IPS-20b (cell line): ENCODE measurements at regions not wholly inside any gene's neighbourhood (a gene's known extent, or its start where the extent isn't known, plus 50 kb on each side); places are given as distances from the start of the nearest gene placed in this dataset.

Experiments used
- H3K27ac ChIP-seq: one replicate; pipeline ENCODE4 v1.5.1; 2013; ENCODE audit warnings: low read length
- H3K27me3 ChIP-seq: 2 replicates; pipeline ENCODE4 v1.6.1; 2013; ENCODE audit warnings: mild to moderate bottlenecking, low read length, inconsistent platforms; ENCODE audit not compliant: insufficient read depth
- H3K36me3 ChIP-seq: 2 replicates; pipeline ENCODE4 v1.6.1; 2013; ENCODE audit warnings: low read depth, mild to moderate bottlenecking, inconsistent platforms, low read length, moderate library complexity; ENCODE audit not compliant: insufficient read depth
- H3K4me1 ChIP-seq: 2 replicates; pipeline ENCODE4 v1.6.1; 2013; ENCODE audit warnings: mild to moderate bottlenecking, control low read depth, inconsistent platforms, low read length, moderate library complexity; ENCODE audit not compliant: insufficient read depth
- H3K4me3 ChIP-seq: 2 replicates; pipeline ENCODE4 v1.5.1; 2013; ENCODE audit warnings: mild to moderate bottlenecking, low read length, inconsistent platforms
- H3K9ac ChIP-seq: 2 replicates; pipeline ENCODE4 v1.6.1; 2013; ENCODE audit warnings: low read depth, mild to moderate bottlenecking, inconsistent platforms, low read length, moderate library complexity
- H3K9me3 ChIP-seq: 2 replicates; pipeline ENCODE4 v1.6.1; 2013; ENCODE audit warnings: mild to moderate bottlenecking, low read depth, low read length, inconsistent platforms; ENCODE audit not compliant: insufficient read depth

DNA sequence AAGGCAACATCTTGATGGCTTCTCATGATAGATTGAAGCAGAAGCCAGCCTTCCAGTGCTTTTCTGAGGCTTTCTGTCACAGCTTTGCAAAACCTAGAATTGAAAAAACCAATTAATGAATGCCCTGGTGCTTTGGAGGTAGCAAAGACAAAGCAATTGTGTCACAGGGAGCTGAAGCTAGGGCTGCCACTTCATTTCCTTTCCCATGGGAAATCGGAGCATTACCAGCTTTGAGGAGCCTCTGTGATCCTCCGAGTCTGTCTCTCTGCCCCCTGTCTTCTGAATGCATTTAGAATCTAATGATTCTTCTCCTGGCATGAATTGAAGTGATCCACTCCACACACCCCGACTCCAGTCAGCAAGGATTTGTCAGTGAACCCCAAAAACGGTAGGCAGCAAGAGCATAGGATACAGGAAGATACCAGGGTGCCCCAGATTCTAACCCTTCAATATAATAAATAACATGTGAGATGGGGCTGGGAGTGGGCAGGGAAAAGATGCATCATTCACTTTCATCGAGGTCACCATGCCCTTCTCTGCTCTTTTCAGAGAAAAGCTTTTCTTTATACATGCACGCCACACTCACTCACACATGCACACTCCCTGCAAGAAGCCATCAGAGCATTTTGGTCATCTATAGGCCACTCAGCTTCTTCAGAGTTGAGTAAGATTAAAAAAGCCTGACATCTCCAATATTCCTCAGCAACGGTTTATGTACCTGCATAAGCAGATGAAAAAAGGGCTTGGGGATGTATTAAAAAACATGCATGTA lies 247.7 kb upstream of the ZNF462 start:
- Histone ChIP-seq H3K27me3 (peaks cover 9% of the 10 kb centered on the region; the same call in 1 of the 2 replicates), H3K27ac (no peak overlapping the region), H3K9me3 (no peaks in the 10 kb centered on the region), H3K4me3 (no peak overlapping the region), H3K9ac (no peak overlapping the region), H3K36me3 (no peaks in the 10 kb centered on the region), H3K4me1 (peaks cover 7% of the 10 kb centered on the region; the same call in 1 of the 2 replicates)

DNA sequence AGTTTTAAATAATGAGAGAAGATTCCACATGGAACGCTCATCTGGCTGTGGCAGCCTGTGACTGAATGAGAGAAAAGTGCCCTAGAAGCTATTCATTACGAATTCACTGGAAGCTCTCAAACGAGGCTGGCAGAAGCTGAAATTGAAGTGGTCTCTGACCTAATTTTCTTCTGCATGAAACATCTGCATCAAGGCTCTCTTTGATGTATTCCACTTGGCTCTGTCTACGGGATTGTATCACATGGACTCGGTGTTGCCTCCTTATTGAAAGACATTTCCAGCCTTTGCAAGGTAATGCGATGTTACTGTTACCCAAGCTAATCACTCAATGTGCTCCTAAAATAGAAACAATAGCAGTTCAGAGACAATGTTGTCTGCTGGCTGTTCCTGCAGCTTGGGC lies 246.9 kb upstream of the ZNF462 start:
- H3K9ac ChIP-seq: no peak overlapping the region
- no peaks in the 10 kb centered on the region for H3K36me3 ChIP-seq
- H3K27ac ChIP-seq: no peak overlapping the region

DNA sequence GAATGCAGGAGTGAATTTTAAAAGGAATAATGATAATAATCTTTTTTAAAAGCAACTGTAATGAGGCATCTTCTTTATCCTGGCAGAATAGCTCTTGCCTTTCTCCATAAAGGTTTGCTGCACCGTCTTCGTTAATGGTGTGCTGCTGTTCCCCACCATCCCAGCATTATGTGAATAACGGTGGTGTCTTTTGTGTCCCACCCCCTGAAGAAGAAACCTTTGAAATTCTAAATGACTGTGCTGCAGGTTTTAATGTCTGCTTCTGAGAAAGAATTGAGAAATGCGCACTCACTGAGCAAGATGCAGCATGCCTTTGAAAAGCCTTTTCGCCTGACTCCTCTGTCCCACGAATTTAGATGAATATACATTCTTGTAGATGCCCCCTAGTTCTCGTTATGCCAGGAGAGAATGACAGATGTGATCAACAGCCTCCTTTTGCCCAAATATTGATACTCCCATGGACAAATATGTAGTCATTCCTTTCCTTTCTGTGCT lies 246.1 kb upstream of the ZNF462 start:
- Histone ChIP-seq H3K36me3 (no peaks in the 10 kb centered on the region), H3K9me3 (no peaks in the 10 kb centered on the region), H3K27ac (no peak overlapping the region), H3K9ac (no peak overlapping the region), H3K4me3 (no peak overlapping the region), H3K27me3 (peaks cover 17% of the 10 kb centered on the region; the same call in 1 of the 2 replicates), H3K4me1 (peaks cover 14% of the 10 kb centered on the region; the same call in 1 of the 2 replicates)

More for the DNA sequence above, 246.9 kb upstream of the ZNF462 start:
- Histone ChIP-seq H3K4me3 (no peak overlapping the region), H3K9me3 (no peaks in the 10 kb centered on the region), H3K27me3 (peaks cover 16% of the 10 kb centered on the region; the same call in 1 of the 2 replicates), H3K4me1 (peaks cover 14% of the 10 kb centered on the region; the same call in 1 of the 2 replicates)

DNA sequence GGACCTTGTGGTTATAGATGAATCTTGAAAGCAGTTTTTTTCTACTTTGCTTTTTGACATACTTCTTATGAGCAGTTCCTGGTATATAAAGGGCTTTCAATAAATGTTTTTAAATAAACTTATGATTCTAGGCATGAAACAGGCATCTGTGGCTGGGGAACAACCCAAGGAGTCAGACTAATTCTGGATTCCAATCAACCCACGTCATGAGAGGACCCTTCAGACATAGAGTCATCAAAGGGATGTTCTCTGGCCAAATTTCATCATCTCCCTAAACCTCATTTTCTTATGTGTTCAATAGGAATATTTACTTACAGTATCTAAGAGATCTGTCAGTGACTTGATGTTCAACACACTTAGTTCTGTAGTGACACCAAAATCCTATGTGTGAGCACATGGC lies 243.8 kb upstream of the ZNF462 start:
- Histone ChIP-seq H3K9ac (no peak overlapping the region), H3K36me3 (no peaks in the 10 kb centered on the region), H3K27ac (no peak overlapping the region), H3K9me3 (no peaks in the 10 kb centered on the region), H3K4me1 (peaks cover 14% of the 10 kb centered on the region; the same call in 1 of the 2 replicates), H3K4me3 (no peak overlapping the region), H3K27me3 (peaks cover 27% of the 10 kb centered on the region; the same call in 1 of the 2 replicates)

GRCh38 chr9:106620081-106620480 lies 242.9 kb upstream of the ZNF462 start:
- Histone ChIP-seq H3K9me3 (no peaks in the 10 kb centered on the region), H3K4me1 (peaks cover 14% of the 10 kb centered on the region; the same call in 1 of the 2 replicates), H3K4me3 (no peak overlapping the region)

DNA sequence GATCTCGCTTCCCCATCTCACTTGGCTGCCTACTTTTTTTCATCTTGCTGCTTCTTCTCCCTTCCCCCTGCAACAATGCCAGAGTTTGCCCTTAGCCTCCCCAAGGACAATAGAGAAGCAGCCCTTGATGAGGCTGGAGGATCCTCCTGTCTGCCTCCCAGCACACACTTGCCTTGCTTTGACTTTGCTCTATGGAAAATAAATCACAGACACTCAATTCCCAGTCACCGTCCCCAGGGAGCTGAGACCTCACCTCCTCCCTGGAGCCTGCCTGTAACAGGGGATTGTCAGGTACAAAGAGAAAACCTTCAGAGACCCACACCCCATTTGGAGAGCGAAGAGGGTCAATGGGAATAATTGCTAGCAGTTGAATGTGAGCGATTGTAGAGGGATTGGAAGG lies 242.1 kb upstream of the ZNF462 start:
- no peaks in the 10 kb centered on the region for H3K36me3 ChIP-seq
- H3K4me1 ChIP-seq: peaks cover 14% of the 10 kb centered on the region; the same call in 1 of the 2 replicates
- no peak overlapping the region for H3K9ac ChIP-seq
- no peaks in the 10 kb centered on the region for H3K9me3 ChIP-seq
- no peak overlapping the region for H3K27ac ChIP-seq
- H3K27me3 ChIP-seq: peaks cover 27% of the 10 kb centered on the region; the same call in 1 of the 2 replicates
- no peak overlapping the region; the same call in 1 of the 2 replicates for H3K4me3 ChIP-seq

More at GRCh38 chr9:106620081-106620480, 242.9 kb upstream of the ZNF462 start:
- no peak overlapping the region for H3K27ac ChIP-seq
- H3K9ac ChIP-seq: no peak overlapping the region
- no peaks in the 10 kb centered on the region for H3K36me3 ChIP-seq
- peaks cover 27% of the 10 kb centered on the region; the same call in 1 of the 2 replicates for H3K27me3 ChIP-seq

GRCh38 chr9:106621313-106622163 lies 241.4 kb upstream of the ZNF462 start:
- Histone ChIP-seq H3K9me3 (no peaks in the 10 kb centered on the region), H3K36me3 (no peaks in the 10 kb centered on the region), H3K9ac (no peak overlapping the region), H3K4me3 (peak overlapping the region; percentile 39; the same call in 1 of the 2 replicates), H3K27ac (no peak overlapping the region), H3K4me1 (peaks cover 8% of the 10 kb centered on the region; the same call in 1 of the 2 replicates), H3K27me3 (peaks cover 27% of the 10 kb centered on the region; the same call in 1 of the 2 replicates)

- peaks cover 10% of the 10 kb centered on the region; the same call in 1 of the 2 replicates for H3K4me1 ChIP-seq
- peaks cover 27% of the 10 kb centered on the region; the same call in 1 of the 2 replicates for H3K27me3 ChIP-seq
- no peaks in the 10 kb centered on the region for H3K9me3 ChIP-seq
- H3K36me3 ChIP-seq: no peaks in the 10 kb centered on the region
- H3K4me3 ChIP-seq: peak overlapping the region; percentile 39; the same call in 1 of the 2 replicates
- no peak overlapping the region for H3K9ac ChIP-seq
- H3K27ac ChIP-seq: no peak overlapping the region
These were observed 240.8 kb upstream of the ZNF462 start for GRCh38 chr9:106622164-106622487.

GRCh38 chr9:106623558-106623957 lies 239.4 kb upstream of the ZNF462 start:
- Histone ChIP-seq H3K4me1 (peaks cover 10% of the 10 kb centered on the region; the same call in 1 of the 2 replicates), H3K9ac (no peak overlapping the region), H3K27me3 (peaks cover 27% of the 10 kb centered on the region; the same call in 1 of the 2 replicates), H3K4me3 (no peak overlapping the region), H3K27ac (no peak overlapping the region), H3K36me3 (no peaks in the 10 kb centered on the region), H3K9me3 (no peaks in the 10 kb centered on the region)

DNA sequence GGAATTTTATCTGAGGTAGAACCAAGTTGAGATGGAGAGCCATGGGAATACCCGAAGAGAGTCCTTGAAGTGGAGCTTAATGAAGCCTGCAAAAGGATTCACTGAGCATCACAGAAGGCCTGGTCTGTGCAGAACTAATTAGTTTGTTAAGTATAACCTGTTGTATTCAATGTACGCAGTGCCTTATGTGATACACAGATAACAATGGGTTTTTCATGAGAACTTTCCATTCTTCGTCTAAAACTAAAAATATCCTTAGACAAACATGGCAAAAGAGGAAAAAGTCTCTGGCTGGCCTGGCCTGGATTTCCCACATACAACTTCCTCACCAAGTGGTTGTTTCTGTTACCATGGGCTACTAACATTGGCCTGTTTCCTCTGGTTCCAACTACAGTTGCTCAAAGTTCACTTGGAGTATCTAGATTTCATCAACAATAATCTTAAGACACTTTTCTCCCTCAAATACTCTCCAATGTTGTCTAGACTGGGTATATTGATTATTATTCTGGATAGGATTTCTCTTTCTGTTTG lies 237.6 kb upstream of the ZNF462 start:
- no peaks in the 10 kb centered on the region for H3K36me3 ChIP-seq
- no peak overlapping the region for H3K9ac ChIP-seq
- peaks cover 9% of the 10 kb centered on the region; the same call in 1 of the 2 replicates for H3K4me1 ChIP-seq
- peaks cover 18% of the 10 kb centered on the region; the same call in 1 of the 2 replicates for H3K27me3 ChIP-seq
- H3K27ac ChIP-seq: no peak overlapping the region
- H3K9me3 ChIP-seq: no peaks in the 10 kb centered on the region
- no peak overlapping the region for H3K4me3 ChIP-seq

GRCh38 chr9:106626936-106627335 lies 236.0 kb upstream of the ZNF462 start:
- Histone ChIP-seq H3K27ac (no peak overlapping the region), H3K27me3 (peaks cover 10% of the 10 kb centered on the region; the same call in 1 of the 2 replicates), H3K36me3 (no peaks in the 10 kb centered on the region), H3K4me1 (peaks cover 3% of the 10 kb centered on the region; the same call in 1 of the 2 replicates), H3K4me3 (no peak overlapping the region), H3K9me3 (no peaks in the 10 kb centered on the region), H3K9ac (no peak overlapping the region)
